NCI-H2029 (cell line): ENCODE measurements at regions not wholly inside any gene's neighbourhood (a gene's known extent, or its start where the extent isn't known, plus 50 kb on each side); places are given as distances from the start of the nearest gene placed in this dataset.

Source experiments
- DNase-seq: peaks from one replicate; lab custom pipeline; 2025; lab: John Stamatoyannopoulos, UW

DNA sequence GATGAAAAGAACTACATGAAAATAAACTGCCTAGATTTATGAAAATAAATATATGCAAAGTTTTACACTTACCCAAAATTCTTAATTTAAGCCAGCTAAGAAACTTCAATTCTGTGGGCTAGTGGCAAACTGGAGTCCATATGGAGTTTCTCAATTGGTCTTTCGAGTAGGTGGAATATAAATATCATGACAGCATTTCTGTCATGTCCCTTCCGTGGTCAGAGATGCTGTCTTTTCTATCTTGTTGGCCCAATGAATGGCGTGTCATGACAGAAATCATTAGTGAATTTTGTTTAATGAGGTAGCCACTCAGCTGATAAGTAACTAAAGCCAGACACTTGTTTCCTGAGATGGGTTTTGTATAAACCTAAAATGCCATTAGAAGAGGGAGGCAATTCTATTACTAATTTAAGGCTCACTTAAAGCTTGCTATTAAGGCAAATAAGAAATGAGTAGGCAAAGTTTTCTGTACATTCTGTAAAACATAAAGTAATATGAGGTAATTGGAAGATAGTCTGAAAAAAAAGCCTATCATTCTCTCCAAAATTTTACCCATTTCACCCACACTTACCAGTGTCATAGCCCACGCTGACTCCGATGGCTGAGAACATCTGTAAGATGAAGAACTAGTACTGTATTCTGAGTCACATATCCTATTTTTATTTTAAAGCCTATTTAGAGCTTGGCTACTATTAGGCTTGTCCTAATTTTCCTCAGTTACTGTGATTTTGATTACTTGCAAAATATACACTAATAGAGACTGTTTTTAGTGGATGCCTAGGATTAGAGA, 419.3 kb upstream of the MEF2C start:
- no peak for DNase-seq

DNA sequence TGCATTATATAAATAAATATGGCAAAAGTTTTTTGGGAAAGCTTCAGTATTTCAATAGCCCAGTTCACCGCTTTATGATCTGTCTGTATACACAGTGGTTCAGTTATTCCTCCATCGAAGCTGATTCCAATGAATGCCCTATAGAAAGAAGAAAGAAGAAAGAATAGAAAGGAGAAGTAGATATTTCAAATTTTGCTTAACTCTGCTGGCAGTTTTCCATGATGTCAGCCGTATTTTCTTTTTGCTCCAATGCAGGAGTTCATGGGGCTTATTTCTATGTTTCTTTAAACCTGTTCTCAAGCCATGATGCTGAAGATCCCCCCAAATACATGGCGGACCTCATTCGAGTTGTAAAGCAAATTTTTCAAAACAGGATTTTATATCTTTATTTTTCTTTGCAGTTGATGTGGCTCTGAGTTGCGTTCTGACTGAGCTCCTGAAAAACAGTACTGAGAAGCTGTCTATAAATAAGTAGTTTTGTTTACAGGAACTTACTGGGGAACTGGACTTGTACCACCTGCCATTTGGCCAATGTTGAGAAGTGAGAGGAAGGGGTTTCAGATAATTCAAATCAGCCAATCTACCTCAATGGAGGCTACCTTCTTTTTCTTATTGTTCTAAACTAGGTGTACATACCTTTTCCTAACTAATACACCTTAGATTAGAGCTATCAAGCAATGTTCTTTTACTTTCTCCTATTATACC, 418.5 kb upstream of the MEF2C start:
- no peak for DNase-seq

DNA sequence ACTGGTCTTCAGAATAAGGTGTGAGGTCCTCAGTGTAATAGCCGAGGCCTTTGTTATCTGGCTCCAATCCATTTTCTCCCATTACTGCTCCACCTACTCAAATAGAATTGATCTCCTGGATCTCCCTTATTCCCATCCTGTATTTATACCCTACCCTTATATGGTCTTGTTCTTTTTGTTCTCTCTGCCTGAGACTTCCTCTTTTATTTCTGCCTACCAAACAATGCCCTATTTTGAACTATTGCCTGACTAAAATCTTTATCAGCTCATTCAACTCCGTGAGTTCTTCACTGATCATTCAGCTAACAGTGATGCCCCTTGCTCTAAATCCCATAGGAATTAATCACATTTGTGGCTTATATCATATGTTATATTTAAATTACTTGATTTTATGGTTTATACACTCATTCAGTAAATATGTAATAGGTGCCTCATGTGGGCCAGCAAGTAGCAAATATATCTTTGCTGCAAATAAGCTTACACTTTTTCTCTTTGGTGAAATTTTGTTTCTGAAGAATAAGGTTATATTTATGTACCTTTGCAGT, 417.5 kb upstream of the MEF2C start:
- DNase-seq = no peak

DNA sequence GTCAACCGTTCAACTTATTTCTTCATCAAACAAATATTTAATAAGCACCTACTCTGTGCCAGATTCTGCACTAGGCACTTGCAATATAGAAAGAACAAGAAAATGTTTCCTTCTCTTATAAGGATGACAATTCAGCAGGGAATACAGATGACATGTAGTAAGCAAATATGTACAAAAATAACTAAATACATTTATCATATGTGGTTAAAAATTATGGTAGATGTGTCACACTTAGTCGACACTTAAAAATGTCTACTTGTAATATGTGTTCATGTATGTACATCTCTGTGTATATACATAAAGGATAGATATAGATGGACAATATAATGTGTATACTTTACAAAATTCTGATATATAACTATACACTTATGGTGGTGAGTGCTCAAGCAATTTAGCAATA, 417.0 kb upstream of the MEF2C start:
- DNase-seq = no peak

DNA sequence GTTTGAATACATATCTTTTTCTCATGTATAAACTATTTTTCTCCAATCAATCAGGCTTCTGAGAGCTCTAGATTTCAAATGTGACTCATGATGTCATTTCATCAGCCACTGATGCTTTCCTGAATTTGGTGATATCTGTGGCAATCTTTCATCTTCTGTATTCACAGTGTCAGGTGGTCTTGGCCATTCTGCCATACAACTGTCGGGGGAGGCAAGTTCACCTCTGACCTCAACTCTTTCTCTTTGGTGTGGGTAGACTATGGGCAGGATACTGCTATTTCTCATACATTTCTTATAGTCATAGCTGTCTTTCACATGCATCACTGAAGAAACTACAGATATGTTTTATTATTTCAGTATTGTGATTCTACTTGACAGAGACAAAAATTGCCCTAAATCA, 414.1 kb upstream of the MEF2C start:
- no peak for DNase-seq

DNA sequence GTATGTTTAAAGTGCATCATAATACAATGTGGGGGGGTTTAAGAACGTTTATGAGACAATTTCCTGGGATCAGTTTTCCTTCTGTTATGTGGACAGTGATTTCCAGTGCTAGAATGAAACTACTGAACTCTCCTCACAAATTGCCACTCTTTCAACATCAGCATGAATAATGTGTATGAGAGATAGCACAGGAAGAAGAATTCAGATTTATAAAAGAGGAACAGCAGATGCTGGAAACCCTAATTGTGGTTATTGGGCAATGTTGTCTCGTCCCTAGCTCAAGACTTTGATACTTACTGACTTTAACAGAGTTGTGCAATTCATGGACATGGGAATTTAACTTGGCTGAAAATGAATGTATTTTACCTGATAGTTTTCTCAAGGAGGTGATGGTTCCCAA, 410.8 kb upstream of the MEF2C start:
- no peak for DNase-seq

DNA sequence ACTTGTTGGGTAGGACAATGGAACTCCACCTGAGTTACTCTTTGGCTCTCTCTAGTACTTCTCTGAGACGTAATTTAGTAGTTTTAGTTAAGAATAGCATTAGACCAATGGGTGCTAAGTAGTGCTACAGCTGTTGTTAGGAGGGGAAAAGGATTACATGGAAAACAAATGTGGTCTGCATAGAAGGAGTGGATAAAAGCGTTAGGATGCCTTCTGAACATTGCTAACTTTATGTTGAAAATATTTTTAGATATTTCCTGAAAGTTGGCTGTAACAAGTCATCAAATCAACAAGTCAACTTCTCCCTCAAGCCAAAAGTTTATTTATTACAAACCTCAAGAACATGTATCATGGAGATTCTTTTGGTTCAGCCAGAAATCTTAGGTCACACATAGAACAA, 409.5 kb upstream of the MEF2C start:
- no peak for DNase-seq

DNA sequence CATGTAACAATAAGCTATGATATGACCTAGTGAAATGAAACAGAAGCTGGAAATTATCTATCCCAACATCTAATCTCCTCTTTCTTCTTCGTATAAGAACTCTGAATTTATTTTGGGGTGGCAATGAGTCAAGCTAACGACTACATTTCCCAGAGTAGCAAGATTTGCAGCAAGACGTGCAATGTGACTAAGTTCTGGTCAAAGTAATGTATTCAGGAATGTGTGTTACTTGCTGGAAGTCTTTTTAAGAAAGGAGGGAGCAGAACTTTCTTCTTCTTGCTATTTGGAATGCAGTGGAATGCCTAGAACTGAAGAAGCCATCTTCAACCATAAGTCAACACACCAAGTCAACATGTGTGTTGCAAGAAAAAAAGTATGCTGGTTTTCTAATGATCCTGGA, 406.6 kb upstream of the MEF2C start:
- DNase-seq = no peak

DNA sequence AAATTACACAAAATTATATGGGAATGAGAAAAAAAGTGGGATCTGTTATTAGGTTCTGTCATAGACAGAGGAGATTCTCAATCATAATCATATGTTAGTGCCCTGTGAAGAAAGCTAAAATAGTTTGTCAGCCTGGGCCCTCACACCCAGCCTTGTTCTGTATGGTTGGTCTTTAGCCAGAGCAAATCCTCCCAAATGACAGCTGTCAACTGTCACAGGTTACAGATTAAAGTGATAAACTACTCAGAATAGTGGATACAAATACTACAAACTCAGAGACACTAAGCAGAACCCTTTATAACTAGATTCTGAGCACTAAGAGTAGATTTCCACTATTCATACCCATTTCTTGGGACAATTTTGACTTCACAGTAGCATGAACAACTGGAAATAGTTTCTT, 405.0 kb upstream of the MEF2C start:
- no peak for DNase-seq

DNA sequence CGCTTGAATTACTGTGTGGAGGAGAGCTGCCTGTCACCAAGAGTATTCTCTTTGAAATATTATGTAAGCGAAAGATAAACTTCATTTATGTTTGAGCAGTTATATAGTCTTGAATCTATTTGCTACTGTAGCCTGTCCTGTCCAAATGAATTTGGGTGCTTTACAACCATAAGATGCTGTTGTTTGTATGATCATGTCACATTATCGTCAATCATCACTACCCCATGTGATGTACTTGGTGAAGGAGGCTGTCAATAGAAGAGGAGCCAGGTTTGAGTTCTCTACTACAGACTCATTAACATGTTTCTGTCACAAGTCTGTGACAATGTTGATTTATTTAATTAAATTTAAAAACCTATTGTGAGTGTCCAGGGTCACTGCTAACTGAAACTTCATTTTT, 403.3 kb upstream of the MEF2C start:
- DNase-seq = no peak

DNA sequence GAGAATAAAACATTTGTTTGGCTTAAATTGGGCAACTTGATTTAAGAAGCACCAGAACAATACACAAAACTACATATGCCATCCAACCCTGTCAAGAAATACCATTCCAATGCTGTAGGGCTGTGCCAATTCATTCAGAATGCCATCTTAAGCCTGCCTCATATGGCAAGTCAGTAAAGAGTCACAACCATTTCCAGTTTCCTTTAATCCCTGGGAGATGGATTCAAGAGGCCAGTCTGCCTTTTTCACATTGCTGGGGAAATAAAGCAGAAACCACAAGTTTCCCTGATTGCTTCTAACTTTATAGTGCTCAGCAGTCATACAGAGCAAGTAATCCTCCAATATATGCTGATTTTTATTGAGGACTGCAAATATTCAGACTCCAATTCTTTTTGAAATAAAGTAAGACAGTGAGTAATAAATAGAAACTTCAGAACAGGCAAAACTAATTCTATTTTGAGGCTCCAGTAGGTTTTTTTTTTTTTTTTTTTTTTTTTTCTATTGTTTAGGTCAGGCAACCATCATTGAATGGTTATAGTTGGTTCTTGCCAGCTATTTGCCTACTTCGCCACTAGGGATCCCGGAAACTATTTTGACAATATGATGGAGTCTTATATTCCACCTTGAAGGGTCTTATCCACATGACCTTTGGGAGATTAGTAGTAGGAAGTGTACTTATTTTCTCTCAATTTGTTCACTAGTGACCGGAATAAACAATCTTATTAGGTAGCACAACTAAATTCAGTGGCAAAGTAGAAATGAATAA, 400.9 kb upstream of the MEF2C start:
- no peak for DNase-seq

DNA sequence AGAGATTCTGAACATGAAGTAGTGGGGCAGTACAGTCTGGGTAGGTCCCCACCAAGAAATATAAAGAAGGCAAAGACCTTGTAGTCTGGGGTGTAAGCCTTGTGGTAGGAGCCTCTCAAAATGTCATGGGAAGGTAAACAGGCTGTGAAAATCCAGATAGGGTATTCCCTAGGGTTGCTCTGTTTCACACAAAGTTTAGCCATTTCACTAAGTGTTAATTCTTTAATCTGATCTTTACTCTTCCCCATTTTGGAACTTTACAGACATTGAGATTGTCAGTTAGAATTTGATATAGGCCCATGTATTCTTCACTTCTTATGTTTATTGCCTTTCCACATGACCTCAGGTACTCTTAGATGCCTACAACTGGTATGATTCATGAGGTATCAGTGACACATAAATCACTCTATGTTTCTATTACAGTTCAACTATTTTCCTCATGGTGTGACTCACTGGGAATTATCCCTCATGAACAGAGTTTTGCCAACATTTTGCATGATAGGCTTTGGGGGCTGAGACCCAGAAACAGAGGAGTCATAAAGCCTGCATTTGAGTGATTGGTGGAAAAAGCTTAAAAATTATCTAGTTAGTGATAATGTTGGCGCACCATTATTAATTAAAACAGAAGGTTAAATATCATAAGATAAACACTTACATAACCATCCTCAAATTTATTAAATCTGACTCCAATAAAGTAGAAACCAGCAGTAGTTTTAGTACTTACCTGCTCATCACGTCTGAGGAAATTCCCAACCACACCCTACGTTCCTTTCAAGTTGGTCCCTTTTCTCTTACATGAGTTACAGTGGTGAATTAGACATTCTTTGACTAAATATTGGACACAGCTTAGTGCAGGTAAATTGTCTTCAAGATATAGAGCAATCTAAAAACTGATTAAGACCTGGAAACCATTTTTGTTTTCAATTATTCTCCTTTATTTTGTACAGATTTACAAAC, 399.8 kb upstream of the MEF2C start:
- DNase-seq = no peak

DNA sequence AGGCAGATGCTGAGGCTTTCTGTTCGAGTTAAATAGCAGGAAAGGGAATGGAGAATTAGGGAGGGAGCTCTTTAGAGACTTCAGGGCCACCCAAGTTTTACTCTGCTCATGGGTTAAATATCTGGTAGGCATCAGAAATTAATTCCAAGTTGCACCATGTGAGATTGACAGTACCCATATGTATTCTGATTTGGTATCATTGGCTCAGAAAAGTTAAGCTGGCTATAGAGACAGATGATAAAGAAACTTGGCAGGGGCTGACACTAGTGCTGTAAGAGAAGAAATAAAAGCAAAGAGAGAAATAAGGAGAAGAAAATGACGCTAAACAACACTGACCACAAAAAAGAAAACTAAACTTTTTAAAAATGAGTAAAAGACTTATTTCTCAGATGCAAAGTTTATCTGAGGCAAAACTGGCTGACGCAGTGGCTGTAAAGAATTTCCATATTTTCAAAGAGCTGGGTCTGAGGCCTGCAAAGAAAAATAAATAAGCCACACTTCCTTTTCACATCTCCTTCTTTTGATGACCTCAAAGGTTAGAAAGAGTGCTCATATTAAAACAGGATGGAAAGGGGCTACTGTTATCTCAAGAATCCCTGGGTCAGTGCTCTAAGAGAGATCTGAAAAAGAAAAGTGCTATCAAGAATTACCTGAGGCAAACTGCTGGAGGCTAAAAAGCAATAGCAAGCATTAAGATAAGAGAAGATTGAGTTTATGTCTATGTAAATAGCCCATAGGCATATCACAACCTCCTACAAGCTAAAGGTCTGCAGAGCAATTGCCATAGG, 399.0 kb upstream of the MEF2C start:
- no peak for DNase-seq

DNA sequence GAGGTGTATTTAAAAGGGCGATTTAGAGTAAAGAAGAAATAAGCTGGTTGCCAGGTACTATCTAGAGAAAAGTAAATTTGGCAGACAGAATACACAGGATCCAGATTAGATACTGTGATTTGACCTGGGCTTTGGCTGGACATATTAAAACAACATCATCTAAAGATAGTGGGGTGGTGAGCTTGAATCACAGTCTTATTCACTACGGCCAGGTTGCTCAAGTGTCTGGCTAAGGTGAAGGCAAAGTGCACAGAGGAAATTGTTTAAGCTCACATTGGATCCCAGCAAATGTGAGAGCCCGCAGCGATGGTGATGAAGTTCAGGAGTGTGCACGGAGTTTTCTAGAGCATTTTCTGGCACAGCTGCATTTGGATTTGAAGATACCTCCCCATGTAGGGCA, 398.2 kb upstream of the MEF2C start:
- DNase-seq = no peak

DNA sequence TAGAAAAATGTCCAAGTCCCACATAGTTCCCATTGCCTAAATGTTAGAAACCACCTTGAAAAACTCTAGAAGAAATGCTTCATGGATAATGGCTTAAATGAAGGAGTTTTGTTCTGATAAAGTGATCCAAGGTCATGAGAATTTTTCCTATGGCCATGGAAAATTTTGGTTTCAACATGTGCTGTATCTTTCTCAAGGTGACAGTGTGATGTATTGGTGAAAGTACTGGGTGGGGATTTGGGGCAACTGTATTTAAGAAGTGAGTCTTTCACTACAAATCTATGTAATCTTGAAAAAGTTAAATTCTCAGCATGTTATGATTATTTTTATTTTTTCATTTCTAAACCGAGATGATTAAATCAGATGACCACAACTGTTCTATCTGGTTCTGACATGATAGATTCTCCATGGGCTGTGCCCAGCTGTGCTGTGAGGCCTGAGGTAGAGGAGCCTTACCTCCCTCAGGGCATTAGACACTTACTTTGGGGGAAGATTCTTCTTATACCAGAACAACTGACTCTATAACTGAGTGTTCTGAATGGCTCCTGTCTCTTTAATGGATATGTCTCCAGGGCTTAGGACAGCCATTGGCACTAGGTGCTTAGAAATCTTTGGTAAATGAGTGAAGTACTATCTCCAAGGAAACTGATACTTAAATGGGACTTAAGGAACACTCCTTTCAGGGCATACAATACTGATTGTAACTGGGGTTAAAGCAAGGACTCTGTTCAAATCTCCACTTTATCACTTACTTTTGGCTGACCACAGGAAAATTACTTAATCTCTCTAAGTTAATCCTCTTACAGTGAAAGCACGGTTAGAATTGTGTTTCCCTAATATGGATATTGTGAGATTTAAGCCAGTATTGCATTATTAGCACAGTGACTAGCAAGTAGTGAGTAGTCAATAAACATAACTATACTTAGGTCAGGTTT, 397.4 kb upstream of the MEF2C start:
- DNase-seq = no peak

DNA sequence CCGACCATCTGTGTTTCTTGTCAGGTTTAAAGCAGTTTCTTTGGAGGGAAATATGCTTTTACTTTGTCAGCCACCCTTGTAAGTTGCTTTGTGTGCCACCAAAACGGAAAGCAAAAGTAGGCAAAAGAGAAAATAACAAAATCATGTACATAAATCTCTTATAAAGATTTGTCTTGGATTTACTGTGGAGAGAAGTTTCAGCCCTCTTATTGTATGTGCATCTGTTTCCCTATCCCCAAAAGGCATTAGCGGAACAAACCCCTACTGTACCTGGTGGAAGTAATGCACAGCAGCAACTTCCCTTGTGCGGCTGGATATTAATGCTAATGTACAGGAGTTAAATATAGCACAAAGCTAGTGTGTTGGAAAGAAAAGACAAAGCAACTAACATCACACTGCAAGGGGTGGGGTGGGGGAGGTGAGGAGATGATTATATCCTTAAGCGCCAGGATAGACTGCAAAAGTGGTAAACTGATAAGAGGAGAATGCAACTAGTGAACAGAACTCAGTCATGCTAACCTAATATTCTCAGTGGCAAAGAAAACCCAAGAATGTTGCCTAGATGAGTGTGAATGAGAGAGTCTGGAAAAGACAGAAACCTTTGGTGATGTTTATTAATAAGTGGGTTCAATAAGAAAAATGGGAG, 396.5 kb upstream of the MEF2C start:
- no peak for DNase-seq

DNA sequence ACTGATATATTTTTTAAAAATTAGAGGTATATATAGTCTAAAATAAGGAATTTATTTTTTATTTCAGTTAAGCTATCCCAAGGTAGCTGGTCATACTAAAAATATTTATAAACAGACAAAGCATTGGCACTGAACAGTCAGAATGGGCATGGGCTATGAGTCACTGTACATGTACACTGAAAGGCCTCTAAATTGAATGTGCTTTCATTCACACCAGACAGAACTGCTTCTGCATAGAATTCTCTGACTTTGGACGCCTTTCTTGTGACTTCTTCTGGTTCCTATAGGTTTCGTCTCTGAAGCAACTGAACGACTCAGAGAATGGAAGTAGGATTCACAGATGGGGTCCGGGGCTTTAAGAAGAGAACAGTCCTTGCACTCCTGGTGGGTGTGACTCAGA, 394.8 kb upstream of the MEF2C start:
- no peak for DNase-seq

DNA sequence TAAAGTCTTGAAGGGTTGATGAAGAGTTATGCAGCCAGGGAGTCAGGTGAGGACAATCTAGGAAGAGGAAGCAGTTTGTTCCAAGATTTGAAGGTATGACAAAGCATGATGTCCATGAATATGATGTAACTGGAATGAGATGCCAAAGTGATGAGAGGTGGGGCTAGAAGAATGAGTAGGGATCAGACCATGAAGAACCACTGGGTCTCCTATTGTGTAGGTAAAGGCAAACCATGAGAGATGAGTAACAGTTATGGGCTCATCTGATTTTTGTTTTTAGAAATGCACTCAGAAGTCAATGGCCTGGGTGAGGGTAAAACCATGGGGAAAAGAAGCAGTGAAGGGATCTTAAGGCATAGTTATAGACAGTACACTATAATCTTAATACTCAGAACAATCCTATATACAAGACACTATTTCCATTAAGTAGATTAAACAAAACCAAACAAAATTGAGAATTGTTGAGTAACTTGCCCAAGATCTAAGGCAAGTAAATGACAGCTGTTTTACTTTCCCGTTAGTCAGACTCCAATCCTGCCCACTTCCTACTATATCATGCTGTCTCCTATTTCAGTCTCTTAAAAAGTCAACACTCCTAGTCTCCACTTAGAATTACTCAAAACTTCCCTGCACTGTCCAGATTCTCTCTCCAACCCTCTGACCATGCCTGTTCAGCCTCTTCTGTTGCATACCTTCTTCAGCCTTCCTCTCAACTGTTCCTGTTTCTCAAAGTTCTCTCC, 393.8 kb upstream of the MEF2C start:
- DNase-seq = no peak
